NOMO-1 treated with DMSO at 0.1 percent for 48 hours (cell line): ENCODE measurements at regions not wholly inside any gene's neighbourhood (a gene's known extent, or its start where the extent isn't known, plus 50 kb on each side); places are given as distances from the start of the nearest gene placed in this dataset.

ENCODE experiments used
- DNase-seq: peaks from one replicate; lab custom pipeline; 2025; ENCODE audit not compliant: unreplicated experiment; lab: John Stamatoyannopoulos, UW

DNA sequence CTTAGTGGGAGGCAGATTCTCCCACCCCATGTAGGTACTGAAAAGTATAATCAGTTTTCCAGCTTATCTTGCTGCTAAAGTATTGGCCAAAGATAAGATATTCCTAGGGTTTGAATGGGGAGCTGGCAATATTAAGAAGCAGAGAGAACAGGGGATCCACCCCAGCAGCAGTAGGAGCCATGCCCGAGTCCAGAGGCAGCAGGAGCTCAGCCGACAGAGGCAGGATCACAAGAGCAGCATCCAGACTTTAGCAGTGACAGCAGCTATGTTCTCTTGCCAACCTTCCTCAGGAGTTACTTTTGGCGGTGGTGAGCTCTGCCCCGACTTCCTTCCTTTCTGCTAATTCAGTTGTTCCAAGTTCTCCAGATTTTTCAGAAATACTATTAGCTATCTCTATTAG lies 224.5 kb downstream of the GADD45G start:
- no peak for DNase-seq

DNA sequence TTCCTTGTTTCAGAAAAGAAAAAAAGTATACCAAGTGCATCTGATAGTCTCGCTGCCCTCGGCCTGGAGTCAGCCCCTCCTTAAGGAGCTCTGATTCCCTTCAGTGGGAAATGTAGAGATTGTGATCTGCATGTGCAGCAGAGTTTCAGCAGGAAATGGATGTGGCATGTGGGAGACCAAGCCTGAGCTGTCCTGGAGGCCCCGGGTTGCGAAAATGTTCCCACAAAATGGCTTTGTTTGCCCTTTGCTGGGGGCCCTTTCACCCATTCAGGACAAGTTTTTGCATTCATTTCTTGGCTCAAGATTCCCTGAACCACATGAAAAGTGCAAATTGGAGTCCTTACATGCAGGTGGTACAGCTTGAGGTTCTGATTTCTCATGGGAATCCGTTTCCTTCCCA lies 230.9 kb downstream of the GADD45G start:
- no peak for DNase-seq

DNA sequence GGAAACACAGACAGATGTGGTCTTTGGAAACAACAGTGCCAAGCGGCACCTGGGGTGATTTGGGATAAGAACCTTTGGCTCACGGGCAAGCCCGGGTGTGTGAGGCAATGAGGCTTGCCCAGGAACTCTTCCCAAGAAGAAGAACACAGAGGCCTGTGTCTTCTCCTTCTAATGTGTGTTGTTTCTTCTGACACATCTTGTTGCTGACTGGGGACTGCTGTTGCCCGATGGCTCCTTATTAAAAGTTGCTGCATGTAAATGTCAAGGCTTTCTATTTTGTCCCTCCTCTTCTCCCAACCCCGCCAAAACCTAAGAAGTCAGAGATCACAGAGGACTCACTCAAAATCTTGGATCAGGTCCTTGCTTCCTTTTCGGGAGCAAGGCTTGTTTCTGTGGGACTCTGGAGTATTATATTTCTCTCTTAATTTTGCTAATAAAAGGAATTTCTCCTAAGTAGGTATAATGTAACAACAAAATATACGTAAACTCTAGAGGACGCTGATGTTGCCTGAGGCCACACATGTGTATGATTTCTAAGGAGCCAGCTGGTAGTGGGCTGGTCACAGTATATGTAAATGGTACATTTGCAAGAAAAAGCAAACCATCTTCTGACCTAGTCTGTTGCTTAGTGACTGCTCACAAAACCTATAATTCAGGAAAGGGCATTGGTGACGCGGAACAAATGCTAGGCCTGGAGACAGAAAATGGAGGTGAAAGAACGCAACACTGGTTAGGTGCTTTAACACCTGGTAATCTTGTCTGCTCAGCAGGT lies 232.5 kb downstream of the GADD45G start:
- no peak for DNase-seq

DNA sequence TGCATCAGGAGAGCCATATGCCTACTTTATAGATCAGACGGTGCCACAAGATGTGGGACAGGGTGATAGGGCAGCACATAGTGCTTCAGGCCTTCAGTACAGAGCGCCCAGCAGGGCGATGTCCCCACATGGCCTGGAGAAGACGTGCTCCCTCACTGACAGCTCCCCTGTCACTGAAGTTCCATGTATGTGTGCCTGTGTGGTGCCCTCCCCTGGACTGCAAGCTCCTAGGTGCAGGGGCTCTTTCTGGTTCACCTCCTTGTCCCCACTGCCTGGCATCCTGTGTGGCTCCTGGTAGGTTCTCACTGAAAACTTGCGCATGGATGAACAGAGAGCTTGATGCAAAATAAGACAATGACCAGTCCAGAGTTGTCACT lies 233.1 kb downstream of the GADD45G start:
- no peak for DNase-seq

DNA sequence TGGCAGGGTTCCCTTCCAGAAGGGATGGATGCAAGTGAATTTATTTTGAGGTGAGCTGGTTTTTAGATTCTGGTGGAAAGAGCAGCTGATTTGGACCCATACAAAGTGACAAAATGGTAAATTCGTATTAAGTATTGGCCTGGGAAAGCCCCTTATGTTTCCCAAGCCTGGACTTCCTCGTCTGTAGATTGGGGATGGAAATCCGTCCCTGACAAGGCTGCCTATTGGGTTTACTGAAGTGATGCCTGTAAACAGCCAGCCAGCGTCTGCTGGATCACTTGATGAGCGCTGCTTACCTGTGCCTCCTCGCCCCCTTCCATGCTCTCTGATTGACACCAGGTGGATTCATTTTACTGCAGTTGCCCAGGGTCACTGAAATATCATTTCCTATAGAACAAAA lies 233.8 kb downstream of the GADD45G start:
- no peak for DNase-seq

DNA sequence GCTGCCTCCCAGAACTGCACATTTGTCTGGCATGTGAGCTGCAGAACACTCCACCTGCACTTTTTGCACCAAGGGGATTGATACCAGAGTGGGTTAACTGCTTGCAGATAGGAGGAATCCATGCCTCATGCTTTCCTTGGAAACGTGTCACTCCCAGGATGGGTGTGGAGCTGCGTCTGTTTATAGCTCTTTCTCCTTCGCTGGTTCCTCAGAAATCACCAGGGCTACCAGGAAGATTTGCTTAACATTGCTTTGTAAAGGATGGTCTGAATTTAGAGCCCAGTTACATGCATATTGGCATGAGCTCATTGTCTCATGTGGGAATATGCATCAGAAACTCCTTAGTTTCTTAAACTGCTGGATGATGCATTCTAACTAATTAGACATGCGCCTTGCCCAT lies 234.6 kb downstream of the GADD45G start:
- DNase-seq = no peak

DNA sequence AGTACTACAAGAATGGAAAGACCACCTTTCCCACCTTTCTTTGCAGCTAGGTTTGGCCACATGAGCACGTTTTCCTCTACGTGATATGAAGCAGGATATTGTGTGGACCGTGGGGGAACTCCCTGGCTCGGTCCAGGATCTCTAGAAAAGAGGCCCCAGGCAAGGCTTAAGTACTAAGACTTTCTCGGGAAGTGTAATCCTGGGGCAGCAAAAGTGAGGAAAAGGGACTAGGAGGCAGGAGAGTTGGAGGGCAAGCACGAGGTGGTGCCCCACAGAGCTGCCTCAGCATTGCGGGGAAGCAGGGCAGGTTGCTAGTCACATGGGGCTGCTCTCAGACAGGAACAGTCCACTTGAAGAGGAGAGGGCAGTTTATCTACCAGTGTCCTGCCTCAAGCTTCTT lies 235.1 kb downstream of the GADD45G start:
- no peak for DNase-seq

DNA sequence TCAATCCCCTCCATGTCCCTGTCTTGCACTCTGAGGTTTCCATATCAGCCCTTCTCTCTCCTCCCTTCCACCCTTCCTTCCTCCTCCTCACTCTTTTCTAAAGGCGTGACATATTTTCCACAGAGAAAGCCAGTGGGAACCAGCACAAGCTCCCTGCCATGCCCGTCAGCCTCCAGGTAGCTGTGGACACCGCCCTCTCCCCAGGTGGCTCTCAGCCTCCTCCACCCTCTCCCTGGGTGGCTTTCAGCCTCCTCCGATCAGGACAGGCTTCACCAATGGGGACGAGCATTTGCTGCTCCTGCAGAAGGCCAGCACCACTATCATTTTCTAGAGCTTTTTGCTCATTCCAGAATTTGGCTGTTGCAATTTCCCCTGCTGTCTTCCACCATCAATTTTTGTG lies 236.6 kb downstream of the GADD45G start:
- no peak for DNase-seq

DNA sequence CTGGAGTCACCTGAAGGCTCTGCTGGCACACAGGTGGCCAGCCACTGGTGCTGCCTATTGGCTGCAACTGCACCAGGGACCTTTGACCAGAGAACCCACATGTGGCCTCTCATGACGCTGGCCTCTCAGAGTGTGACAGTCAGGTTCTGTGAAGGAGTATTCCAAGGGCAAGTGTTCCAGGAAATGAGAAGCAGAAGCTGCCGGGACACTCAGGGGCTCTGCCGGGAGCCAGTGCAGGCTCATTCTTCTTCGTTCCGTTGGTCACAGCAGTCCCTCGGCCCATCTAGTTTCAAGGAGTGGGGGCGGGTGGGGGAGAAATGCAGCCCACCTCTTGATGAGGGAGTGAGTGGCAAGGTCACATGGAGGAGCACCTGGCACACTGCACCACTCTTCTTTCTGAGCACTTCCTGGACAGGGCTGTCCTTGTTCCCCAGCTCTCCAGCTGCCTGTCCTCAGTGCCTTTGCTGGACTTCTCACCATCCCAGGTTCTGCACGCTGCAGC lies 237.5 kb downstream of the GADD45G start:
- DNase-seq = no peak

DNA sequence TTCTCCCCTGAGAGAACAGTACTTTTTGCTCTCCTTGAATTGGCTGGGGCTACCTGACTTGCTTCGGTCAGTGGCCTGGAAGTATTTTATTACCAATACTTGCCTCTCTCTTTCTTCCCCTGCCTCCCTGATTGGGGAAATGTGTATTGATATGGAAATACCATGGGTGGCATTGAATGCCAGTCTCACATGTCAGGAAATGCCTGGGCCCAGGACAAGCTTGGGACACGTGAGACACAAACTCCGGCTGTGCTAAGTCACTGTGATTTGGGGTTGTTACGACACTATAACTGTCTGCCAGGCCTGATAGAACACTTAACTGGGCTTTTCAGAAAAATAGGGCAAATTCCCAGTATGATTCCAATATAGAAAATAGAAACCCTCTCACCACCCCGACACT lies 238.3 kb downstream of the GADD45G start:
- no peak for DNase-seq

DNA sequence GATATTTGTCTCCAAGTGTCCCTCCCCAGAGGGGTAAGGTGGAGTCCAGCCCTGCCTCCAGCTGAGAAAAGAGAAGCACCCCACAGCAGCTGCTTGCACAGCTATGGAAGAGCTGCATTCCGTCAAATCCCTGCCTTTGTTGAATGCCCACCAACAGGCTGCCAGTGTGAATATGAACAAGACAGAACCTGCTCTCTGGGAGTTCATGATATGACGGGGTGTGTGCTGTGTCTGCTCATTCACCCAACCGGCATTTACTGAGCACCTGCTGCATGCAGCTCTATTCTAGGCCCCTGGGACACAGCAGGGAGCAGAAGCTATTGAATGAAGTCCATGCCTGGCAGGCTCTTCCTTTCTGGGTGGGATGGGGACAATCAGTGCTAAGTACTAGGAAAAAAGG lies 238.8 kb downstream of the GADD45G start:
- no peak for DNase-seq

DNA sequence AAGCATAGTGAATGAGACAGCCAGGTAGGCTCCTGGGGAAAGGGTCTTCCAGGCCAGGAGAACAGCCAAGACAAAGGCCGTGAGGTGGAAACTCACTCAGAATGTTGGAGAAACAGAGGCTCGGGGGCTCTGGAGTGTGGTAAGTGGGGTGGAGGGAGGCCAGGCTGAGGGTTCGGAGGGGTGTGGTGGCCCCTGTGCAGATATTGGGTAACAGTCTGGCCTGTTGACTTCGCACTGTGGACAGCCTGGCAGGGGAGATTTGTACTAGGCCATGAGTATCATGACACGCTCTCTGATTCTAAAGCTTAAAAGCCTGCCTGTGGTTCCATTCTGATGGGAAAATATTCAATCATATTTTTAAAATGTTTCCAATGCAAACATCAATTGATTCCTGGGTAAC lies 239.3 kb downstream of the GADD45G start:
- DNase-seq = no peak

DNA sequence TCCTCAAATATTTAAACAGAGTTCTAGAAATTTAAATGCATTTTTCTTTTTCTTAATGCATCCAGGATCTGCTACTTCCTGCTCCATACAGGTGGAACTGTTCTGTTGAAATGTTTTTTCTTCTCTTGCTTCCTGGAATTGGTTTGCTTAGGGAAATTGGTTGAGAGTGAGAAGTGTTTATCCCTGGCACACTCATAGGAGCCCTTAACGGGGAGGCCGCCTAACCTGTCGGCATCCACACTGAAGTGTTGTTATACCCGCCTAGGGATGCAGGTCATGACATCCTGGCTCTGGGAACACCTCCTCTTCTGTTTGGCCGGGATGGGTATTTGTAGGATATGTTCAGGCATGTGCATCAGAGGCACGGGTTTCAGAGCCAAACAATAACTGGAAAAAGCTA lies 239.7 kb downstream of the GADD45G start:
- no peak for DNase-seq

DNA sequence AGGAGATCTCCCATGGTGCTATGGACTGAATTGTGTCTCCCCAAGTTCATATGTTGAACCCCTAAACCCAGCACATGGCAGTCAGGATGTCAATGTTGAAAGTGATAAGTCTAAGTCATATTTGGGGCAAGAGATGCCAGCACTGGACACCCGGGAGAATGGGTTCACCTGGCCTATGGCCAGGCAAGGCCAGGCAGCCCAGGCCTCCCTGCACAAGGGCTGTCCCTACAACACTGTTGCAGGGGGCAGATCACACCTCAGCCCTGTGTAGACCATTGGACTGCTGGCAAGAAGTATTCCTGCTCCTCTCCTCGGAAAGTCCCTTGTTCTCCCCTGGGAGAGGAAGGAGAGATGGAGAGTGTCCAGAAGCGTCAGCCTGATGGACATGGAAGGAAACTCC lies 240.5 kb downstream of the GADD45G start:
- DNase-seq = no peak

DNA sequence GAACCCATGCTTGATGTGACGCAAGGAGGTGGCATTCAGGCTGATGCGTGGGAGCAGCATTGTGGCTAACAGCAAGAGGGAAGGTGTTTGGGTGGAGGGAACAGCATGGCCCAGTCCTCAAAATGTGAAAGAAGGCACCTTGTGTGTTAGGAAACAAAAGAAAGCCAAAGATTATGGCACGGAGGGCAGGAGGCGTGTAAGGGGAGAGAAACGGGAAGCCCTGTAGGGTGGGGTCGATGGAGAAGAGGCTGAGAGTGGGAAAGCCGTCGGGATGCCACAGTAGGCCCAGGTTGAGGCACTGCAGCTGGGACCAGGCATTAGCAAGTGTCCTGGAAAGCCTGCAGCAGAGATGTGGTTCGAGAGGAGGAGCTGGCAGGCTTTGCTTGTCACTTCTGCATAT lies 241.1 kb downstream of the GADD45G start:
- no peak for DNase-seq

DNA sequence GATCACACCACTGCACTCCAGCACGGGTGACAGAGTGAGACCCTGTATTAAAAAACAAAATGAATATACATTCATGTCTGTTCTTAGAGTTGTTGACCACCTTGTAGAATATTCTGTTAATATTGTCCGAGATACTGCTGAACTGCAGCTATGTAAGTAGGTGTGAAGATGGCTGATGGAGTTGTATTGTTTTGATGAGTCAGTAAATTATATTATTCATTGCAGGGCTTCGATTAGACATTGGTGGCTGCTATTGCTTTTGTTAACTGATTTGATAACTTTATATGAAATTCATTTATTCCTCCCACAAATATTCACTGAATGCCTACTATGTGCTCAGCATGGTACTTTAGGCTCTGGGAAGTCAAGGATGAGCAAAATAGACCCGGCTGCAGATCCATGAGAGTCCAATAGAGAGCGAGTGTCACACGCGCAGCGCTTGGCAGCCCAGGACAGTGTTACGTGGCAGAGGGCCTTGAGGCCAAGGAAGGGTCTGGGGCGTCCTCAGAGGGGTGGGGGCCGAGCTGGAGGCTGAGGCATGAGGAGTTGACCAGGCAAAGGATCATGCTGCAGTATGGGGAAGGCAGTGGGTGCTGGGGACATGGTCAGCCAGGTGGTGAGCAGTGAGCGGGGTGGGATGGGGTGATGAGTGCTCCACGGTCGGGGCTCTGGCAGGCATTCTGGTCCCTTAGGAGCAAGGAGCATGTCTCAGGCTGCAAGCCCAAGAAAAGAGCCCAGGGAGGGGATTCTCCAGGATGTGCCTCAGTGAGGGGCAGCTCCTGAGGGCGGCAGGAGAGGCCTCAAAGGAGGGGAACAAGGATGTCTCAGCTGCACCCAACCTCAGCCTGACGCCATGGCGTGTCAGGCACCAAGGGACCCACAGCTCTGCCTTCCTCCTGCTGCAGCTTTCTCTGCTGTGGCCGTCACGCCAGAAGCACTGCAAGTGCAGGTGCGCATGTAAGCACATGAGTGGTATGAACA lies 243.5 kb downstream of the GADD45G start:
- DNase-seq = no peak

DNA sequence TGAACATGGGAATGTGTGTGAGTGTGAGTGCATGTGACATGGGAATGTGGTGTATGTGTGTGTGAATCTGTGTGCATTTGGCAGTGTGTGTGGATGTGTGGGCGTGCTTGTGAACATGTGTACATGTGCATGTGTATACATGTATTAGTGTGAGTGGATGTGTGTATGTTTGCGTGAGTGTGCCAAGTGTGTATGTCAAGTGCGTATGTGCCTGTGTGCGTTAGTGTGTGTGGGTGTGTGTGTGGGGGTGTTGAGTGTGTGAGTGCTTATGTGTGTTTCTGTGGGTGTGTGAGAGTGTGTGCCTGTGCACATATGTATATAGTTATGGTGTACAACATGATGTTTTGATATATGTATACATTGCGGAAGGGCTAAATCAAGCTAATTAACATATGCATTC lies 244.3 kb downstream of the GADD45G start:
- DNase-seq = no peak

DNA sequence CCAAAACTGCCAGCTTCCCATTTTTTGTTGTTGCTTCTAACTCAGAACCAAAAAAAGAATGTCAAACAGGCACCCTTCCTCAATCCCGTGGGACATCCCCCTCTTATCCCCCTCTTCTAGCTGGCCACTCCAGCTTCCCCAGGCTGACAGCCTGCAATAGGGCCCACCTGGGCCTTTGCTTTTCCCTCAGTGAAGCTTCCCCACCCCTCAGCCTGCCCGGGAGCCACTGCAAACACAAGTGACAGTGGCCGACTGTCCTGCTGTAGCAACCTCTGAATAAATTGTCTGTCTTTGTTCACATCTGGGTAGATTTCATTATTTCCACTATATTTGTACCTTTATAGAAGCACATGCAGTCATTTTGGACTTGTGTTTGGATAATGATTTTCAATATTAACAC lies 245.3 kb downstream of the GADD45G start:
- DNase-seq = no peak

DNA sequence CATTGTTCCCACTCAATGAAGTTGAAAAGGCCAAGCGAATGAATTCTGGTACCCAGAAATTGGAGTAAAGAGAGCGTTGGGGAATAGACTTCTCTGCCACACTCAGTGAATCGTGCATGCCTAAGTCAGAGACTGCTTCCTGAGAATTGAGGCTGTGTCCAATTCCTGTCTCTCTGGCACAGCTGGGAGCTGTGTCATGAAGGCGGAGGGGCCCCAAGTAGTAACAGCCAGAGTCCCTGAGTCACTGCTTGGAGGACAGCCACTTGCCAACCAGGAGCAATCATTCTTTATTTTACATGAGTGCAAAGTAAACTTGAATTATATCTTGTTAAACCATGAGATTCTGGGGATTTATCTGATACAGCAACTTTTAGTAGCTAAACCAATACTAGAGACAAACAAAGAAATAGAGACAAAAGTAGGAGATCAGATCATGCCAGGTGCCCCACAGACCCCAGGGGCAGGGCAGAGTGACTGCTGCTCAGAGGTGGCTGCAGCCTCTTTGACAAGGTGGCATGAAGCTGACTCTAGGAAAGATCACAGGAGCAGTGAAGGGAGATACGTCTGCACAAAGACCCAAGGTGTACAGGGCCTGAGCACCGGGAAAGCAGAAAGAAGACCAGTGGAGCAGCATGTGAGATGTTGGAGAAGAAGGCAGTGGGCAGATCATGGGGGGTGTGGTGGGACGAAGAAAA lies 246.0 kb downstream of the GADD45G start:
- no peak for DNase-seq

DNA sequence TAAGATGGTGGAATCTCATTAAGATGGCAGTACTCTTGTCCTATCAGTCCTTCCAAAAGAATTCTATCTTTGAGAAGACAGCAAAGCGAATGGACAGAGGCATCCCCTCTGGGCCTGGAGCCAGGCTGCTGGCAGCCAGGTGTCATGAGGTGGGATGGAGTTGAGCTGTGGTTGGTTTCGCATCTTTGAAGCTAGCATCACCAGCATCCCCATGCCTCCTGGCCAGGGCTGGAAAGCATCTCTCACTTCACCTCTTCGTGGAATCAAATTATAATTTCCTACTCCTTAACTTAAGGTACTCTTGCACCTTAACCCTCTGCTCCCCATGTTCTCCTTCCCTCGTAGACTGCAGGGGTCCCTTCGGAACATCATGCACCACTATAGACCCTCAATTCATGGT lies 248.3 kb downstream of the GADD45G start:
- no peak for DNase-seq

DNA sequence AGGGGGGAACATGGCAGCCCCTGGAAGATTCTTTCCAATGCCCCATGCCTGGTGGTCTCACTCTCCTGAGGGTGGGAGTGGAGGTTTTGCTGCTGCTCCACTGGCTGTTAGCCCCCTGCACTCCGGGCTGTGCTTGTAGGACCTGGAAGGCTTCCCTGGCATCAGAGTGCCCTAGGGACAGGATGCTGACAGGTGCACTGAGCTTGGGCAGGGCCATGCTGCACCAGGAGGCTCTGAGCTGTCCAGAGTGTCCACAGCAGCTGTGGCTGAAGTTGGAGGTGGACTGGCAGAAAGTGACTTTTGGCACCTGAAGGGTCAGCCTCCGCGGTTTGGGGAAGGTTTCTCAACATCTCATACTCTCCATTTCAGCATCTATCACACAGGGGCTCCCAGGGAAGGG lies 249.1 kb downstream of the GADD45G start:
- no peak for DNase-seq
